ENCODE measurements at regions not wholly inside any gene's neighbourhood (a gene's known extent, or its start where the extent isn't known, plus 50 kb on each side); places are given as distances from the start of the nearest gene placed in this dataset.

DNA sequence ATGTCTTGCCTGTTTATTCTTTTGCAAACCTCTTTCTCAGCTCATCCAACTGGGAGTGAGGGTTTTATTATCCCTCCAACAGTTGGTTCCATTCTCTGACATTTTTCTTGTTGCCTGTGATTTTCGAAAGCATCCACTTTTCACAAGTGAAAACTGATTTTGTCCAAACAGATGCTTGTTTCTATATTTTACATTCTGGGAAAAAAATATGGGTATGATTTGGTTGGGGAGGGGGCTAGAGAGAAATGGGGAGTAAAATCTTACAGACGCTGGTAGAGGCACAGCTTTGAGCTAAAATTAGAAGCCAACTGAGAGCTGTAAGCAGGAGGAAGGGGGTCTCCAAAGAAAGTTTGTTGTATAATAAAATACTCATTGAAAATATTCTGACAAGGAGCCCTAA lies 745.3 kb upstream of the CELF4 start:
- no peak for DNase-seq (ENCODE audit: low read depth)
- no peak for TF ChIP-seq CTCF (conservative IDR thresholded peaks at IDR 0.05; ENCODE audit: low read depth, low read length)
- H3K4me3 ChIP-seq (ENCODE audit: low read depth, low read length): no peak overlapping the region

DNA sequence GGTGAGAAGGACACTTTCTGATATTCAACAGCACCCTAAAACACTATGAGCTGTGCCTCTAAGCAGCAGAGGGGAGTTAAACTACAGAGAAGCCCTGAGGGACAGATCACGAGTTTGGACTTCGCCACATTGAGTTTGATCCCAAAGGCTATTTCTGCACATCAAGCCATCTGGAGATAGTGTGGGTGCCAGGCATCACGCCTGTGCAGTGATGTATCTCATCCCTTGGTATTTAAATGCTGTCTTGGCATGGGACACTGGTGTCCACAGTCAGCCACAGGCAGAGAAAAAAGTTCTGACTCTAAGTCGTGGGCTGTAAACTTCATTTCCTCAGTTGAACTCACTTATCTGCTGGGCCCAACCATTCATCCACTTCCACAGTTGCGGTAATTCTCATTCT lies 742.3 kb upstream of the CELF4 start:
- DNase-seq (ENCODE audit: low read depth): no peak
- no peak overlapping the region for H3K4me3 ChIP-seq (ENCODE audit: low read depth, low read length)
- TF ChIP-seq CTCF (conservative IDR thresholded peaks at IDR 0.05; ENCODE audit: low read depth, low read length): no peak

DNA sequence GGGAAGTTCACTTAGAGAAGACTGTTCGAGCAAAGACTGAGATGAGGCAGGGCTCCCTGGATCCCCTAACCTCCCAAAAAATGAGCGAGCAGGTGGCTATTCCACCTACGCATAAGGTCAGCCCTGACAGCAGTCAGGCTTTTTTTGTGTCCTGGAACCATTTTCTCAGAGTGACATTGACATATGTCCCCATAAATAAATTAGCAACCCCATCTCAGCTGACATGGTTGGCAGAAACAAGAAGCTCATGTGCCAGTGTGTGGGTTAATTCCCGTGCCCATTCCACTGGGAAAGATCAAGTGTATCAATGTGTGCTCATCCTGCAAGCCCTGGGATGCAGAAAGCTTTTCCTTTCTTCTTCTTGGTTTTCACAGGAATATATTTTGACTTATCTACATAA lies 740.4 kb upstream of the CELF4 start:
- H3K4me3 ChIP-seq (ENCODE audit: low read depth, low read length): no peak overlapping the region
- DNase-seq (ENCODE audit: low read depth): no peak
- no peak for TF ChIP-seq CTCF (conservative IDR thresholded peaks at IDR 0.05; ENCODE audit: low read depth, low read length)

- DNase-seq (ENCODE audit: low read depth): peak; percentile 0
- H3K4me3 ChIP-seq (ENCODE audit: low read depth, low read length): no peak overlapping the region
- no peak for TF ChIP-seq CTCF (conservative IDR thresholded peaks at IDR 0.05; ENCODE audit: low read depth, low read length)
These were observed 736.0 kb upstream of the CELF4 start for GRCh38 chr18:38301621-38302020.

DNA sequence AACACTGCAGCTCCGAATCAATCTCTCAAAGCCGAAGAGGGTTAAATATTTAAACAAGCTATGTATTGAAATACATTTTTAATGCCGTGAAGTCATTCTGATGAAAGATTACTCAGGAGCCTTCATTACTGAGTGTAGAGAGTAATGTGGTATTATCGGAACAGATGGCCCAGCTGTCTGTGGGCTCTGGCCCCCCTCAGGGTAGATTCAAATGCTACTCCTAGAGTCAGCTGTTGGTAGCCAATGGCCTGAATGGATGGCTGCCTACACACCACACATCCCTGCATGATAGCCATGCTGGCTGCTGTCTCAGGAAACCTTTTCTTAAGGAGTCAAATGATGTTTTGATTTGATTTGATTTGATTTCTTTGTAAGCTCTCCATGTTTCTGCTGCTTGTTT lies 732.3 kb upstream of the CELF4 start:
- H3K4me3 ChIP-seq (ENCODE audit: low read depth, low read length): no peak overlapping the region
- TF ChIP-seq CTCF (conservative IDR thresholded peaks at IDR 0.05; ENCODE audit: low read depth, low read length): no peak
- DNase-seq (ENCODE audit: low read depth): no peak

DNA sequence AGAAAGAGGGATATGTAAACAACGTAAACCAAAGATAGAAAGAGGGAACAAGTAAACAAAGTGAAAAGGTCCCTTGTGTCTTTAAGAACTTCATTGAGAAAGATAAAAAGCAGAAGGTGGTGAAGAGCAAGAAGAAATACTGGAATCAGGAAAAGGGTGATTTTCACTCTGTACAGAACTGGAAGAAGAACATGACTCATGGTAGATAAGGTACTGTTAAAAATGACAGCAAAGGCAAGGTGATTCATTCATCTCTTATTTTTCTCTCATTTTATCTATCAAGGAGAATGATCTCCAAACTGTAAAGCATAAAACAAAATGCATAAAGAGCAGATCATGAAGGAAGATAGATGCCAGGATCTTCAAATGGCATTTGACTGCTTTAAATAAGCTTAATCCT lies 724.6 kb upstream of the CELF4 start:
- no peak for TF ChIP-seq CTCF (conservative IDR thresholded peaks at IDR 0.05; ENCODE audit: low read depth, low read length)
- DNase-seq (ENCODE audit: low read depth): no peak
- H3K4me3 ChIP-seq (ENCODE audit: low read depth, low read length): no peak overlapping the region

DNA sequence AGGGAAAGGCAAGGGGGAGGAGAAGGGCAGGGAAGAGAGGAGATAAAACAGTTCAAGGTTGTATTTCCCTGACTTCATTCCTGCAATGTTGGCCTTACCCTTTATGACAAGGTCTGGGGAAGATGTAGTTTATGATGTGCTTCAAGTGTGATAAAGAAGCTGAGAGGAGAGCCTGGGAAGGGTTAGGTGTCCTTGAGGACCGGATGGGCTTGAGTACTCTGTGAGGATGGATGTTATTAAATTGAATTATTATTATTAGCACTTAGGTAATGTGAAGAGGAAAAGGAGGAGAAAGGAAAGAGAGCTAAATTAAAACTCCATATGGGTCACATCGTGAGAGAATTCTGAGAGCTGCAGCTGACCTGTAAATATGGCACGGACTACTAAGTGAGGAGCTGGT lies 719.4 kb upstream of the CELF4 start:
- no peak overlapping the region for H3K4me3 ChIP-seq (ENCODE audit: low read depth, low read length)
- DNase-seq (ENCODE audit: low read depth): no peak
- no peak for TF ChIP-seq CTCF (conservative IDR thresholded peaks at IDR 0.05; ENCODE audit: low read depth, low read length)
